Neuronal stem cell (in vitro differentiated cells): ENCODE measurements at regions not wholly inside any gene's neighbourhood (a gene's known extent, or its start where the extent isn't known, plus 50 kb on each side); places are given as distances from the start of the nearest gene placed in this dataset.

Experiments
- DNase-seq: peaks from one replicate; pipeline ENCODE4 v3.0.0-alpha.2; 2013; ENCODE audit warnings: low spot score
- H2AFZ ChIP-seq: one replicate; pipeline ENCODE4 v1.6.1; 2013; ENCODE audit warnings: mild to moderate bottlenecking, low read length, inconsistent platforms
- H2AK5ac ChIP-seq: 2 replicates; pipeline ENCODE4 v1.6.1; 2013; ENCODE audit warnings: low read depth, mild to moderate bottlenecking, inconsistent platforms, low read length, moderate library complexity, mixed read lengths
- H2BK120ac ChIP-seq: 2 replicates; pipeline ENCODE4 v1.6.1; 2013; ENCODE audit warnings: low read depth, mild to moderate bottlenecking, inconsistent platforms, low read length, moderate library complexity, mixed read lengths
- H2BK12ac ChIP-seq: one replicate; pipeline ENCODE4 v1.6.1; 2013; ENCODE audit warnings: low read length, inconsistent platforms
- H2BK15ac ChIP-seq: 2 replicates; pipeline ENCODE4 v1.6.1; 2013; ENCODE audit warnings: mild to moderate bottlenecking, low read length, inconsistent platforms, mixed read lengths
- H2BK5ac ChIP-seq: one replicate; pipeline ENCODE4 v1.6.1; 2013; ENCODE audit warnings: inconsistent platforms, mild to moderate bottlenecking, low read length, moderate library complexity
- H3K14ac ChIP-seq: one replicate; pipeline ENCODE4 v1.6.1; 2013; ENCODE audit warnings: low read length, inconsistent platforms
- H3K18ac ChIP-seq: 2 replicates; pipeline ENCODE4 v1.6.1; 2013; ENCODE audit warnings: low read length, inconsistent platforms
- H3K23ac ChIP-seq: 2 replicates; pipeline ENCODE4 v1.6.1; 2013; ENCODE audit warnings: low read depth, mild to moderate bottlenecking, mixed read lengths, low read length, inconsistent platforms; ENCODE audit not compliant: poor library complexity
- H3K27ac ChIP-seq: replicated peaks from 3 replicates; pipeline ENCODE4 v1.5.1; 2013; ENCODE audit warnings: low read length, inconsistent platforms
- H3K27me3 ChIP-seq, 3 experiments: 2 replicates each; pipeline ENCODE4 v1.6.1; 2013; ENCODE audit warnings: low read length in 3 of 3, mild to moderate bottlenecking in 2 of 3, inconsistent platforms in 1 of 3, low read depth in 1 of 3, mixed read lengths in 1 of 3, moderate library complexity in 1 of 3; ENCODE audit not compliant: control insufficient read depth in 3 of 3, insufficient read depth in 3 of 3
- H3K36me3 ChIP-seq, 2 donors: replicated peaks in 1 of 2; 2 replicates each; pipeline ENCODE4 v1.6.1; 2013; ENCODE audit warnings: low read length in 2 of 2; ENCODE audit not compliant: control insufficient read depth in 2 of 2, insufficient read depth in 2 of 2
- H3K4ac ChIP-seq: 2 replicates; pipeline ENCODE4 v1.6.1; 2013; ENCODE audit warnings: inconsistent platforms, mild to moderate bottlenecking, low read length, moderate library complexity
- H3K4me1 ChIP-seq, 2 donors: 1 replicate in 1 of 2; 2 replicates in 1 of 2; pipeline ENCODE4 v1.6.1; 2013; ENCODE audit warnings: low read length in 2 of 2, low read depth in 1 of 2; ENCODE audit not compliant: control insufficient read depth in 2 of 2, insufficient read depth in 1 of 2
- H3K4me2 ChIP-seq: one replicate; pipeline ENCODE4 v1.6.1; 2013; ENCODE audit warnings: mild to moderate bottlenecking, low read length, inconsistent platforms; ENCODE audit not compliant: insufficient read depth, poor library complexity, severe bottlenecking
- H3K4me3 ChIP-seq, 2 donors: 2 replicates each; pipeline ENCODE4 v1.5.1; 2013; ENCODE audit warnings: low read length in 2 of 2, mild to moderate bottlenecking in 2 of 2, inconsistent platforms in 1 of 2, moderate library complexity in 1 of 2
- H3K79me1 ChIP-seq: one replicate; pipeline ENCODE4 v1.6.1; 2013; ENCODE audit warnings: low read depth, mild to moderate bottlenecking, inconsistent platforms, low read length, moderate library complexity
- H3K9ac ChIP-seq: one replicate; pipeline ENCODE4 v1.6.1; 2013; ENCODE audit warnings: mild to moderate bottlenecking, low read depth, low read length, inconsistent platforms; ENCODE audit not compliant: poor library complexity
- H3K9me3 ChIP-seq, 2 donors: replicated peaks in 1 of 2; 2 replicates each; pipeline versions ENCODE3 to v1.6.1; 2013; ENCODE audit warnings: low read length in 2 of 2, mild to moderate bottlenecking in 2 of 2, inconsistent platforms in 1 of 2, low read depth in 1 of 2, mixed read lengths in 1 of 2, moderate library complexity in 1 of 2; ENCODE audit not compliant: control insufficient read depth in 2 of 2, insufficient read depth in 1 of 2
- H4K8ac ChIP-seq: one replicate; pipeline ENCODE4 v1.6.1; 2013; ENCODE audit warnings: low read depth, mild to moderate bottlenecking, inconsistent platforms, low read length, moderate library complexity
- H4K91ac ChIP-seq: one replicate; pipeline ENCODE4 v1.6.1; 2013; ENCODE audit warnings: low read length, low read depth, mild to moderate bottlenecking, inconsistent platforms; ENCODE audit not compliant: poor library complexity
- WGBS, 2 donors: extraction: QIAGEN DNeasy Blood & Tissue Kit; methylation state at CpG; one replicate each; pipeline ENCODE4 v1.1.7; 2013; ENCODE audit warnings: missing lambda C conversion rate in 2 of 2, mixed read lengths in 1 of 2; ENCODE audit not compliant: insufficient read length in 2 of 2, insufficient replicate concordance in 1 of 2; ENCODE audit errors: extremely low coverage in 2 of 2; 5-methylcytosine and 5-hydroxymethylcytosine counted together

DNA sequence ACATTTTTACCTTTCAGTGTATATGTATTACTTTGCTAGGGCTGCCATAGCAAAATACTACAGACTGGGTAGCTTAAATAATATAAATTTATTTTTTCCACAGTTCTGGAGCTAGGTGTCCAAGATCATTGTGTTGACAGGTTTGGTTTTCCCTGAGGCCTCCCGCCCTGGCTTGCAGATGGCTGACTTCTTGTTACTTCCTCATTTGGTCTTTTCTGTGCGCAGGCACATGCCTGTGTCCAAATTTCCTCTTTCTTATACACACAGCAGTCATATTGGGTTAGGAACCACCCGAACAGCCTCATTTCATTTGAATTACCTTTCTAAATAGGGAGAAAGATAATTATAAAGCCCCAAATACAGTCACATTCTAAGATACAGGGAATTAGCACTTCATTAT is 521.6 kb upstream of the SORCS1 start:
- Histone ChIP-seq H2AK5ac (no peak overlapping the region), H3K4me2 (no peak overlapping the region), H3K27ac (no peak overlapping the region), H3K18ac (no peak overlapping the region), H3K14ac (no peak overlapping the region), H3K79me1 (no peaks in the 10 kb centered on the region), H2AFZ (no peak overlapping the region), H3K36me3 (no peaks in the 10 kb centered on the region), H3K4ac (no peak overlapping the region), H4K8ac (no peak overlapping the region), H3K23ac (no peak overlapping the region), H3K4me3 (no peak overlapping the region), H3K27me3 (no peaks in the 10 kb centered on the region), H3K4me1 (no peaks in the 10 kb centered on the region), H2BK12ac (no peak overlapping the region), H3K9me3 (no peaks in the 10 kb centered on the region), H2BK15ac (no peak overlapping the region), H4K91ac (no peak overlapping the region), H2BK120ac (no peak overlapping the region), H3K9ac (no peak overlapping the region), H2BK5ac (no peak overlapping the region)
- DNase-seq: no peak
- WGBS, 2 donors: no CpG with 5 or more reads among the region's 3 CpGs

DNA sequence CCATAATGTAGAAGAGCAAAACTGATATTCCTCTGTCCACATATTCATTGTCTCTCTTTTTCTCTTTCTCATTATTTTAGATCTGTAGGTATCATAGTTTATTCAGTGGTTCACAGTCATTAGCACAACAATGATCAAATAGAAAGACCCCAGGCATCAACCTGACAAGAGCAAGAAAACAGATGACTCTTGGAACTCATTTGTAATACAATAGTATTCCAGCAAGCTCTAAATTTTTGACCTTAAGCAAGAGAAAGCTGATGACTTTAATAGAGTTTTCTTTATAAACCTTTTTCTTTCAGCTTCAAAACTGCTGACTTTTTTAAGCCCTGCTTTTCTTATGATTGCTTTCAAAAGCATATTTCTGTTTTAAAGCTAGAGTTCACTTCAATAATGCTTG is 507.5 kb upstream of the SORCS1 start:
- Histone ChIP-seq H3K27me3 (no peaks in the 10 kb centered on the region), H4K91ac (no peak overlapping the region)
- no peak for DNase-seq

GRCh38 chr10:107666214-107666613 is 501.7 kb upstream of the SORCS1 start:
- Histone ChIP-seq H2AK5ac (no peak overlapping the region), H3K4me3 (no peak overlapping the region), H2AFZ (no peak overlapping the region), H3K18ac (no peak overlapping the region), H3K79me1 (no peaks in the 10 kb centered on the region), H2BK120ac (no peak overlapping the region), H4K8ac (no peak overlapping the region), H3K9ac (no peak overlapping the region), H3K4me1 (no peaks in the 10 kb centered on the region), H3K27ac (no peak overlapping the region), H3K36me3 (no peaks in the 10 kb centered on the region), H3K14ac (no peak overlapping the region), H3K4ac (no peak overlapping the region), H3K27me3 (no peaks in the 10 kb centered on the region), H3K9me3 (peaks cover 0 to 1% of the 10 kb centered on the region in 2 donors), H4K91ac (no peak overlapping the region), H3K4me2 (no peak overlapping the region), H2BK15ac (no peak overlapping the region), H2BK12ac (no peak overlapping the region), H2BK5ac (no peak overlapping the region), H3K23ac (no peak overlapping the region)
- no CpG with 5 or more reads among the region's 5 CpGs for WGBS, 2 donors
- DNase-seq: no peak

More for the DNA sequence above, 507.5 kb upstream of the SORCS1 start:
- no peak overlapping the region for H2AK5ac ChIP-seq
- H2BK120ac ChIP-seq: no peak overlapping the region
- no peak overlapping the region for H3K4me3 ChIP-seq
- no peak overlapping the region for H3K9ac ChIP-seq
- no peaks in the 10 kb centered on the region for H3K36me3 ChIP-seq
- H3K14ac ChIP-seq: no peak overlapping the region
- no peaks in the 10 kb centered on the region for H3K79me1 ChIP-seq
- H3K23ac ChIP-seq: no peak overlapping the region
- H3K4me2 ChIP-seq: no peak overlapping the region
- peaks cover 4 to 5% of the 10 kb centered on the region in 2 donors for H3K4me1 ChIP-seq
- H3K27ac ChIP-seq: no peak overlapping the region
- no peak overlapping the region for H2AFZ ChIP-seq
- no peak overlapping the region for H3K18ac ChIP-seq
- no peak overlapping the region for H2BK12ac ChIP-seq
- H4K8ac ChIP-seq: no peak overlapping the region
- no peak overlapping the region for H3K4ac ChIP-seq
- H2BK5ac ChIP-seq: no peak overlapping the region
- no peaks in the 10 kb centered on the region for H3K9me3 ChIP-seq
- no peak overlapping the region for H2BK15ac ChIP-seq

DNA sequence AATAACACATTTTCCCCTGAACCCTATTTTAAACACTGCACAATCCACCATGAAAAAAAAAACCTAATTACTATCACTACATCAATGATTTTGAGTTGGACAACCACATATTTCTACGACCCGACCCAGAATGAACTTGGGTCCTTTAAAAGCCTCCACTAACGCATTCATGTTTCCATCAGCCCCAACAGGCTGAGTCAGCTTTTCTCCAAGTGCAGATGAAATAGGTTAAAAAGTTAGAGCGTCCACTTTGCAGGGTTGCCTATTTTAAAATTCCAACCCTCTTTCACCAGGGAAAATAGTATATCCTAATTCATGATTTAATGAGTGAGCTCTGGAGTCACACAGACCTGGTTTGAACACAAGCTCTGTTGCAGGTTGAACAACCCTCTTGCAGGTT is 501.0 kb upstream of the SORCS1 start:
- Histone ChIP-seq H2BK120ac (no peak overlapping the region), H3K9ac (no peak overlapping the region), H2AFZ (no peak overlapping the region), H3K4me3 (no peak overlapping the region), H2BK15ac (no peak overlapping the region), H3K4me2 (no peak overlapping the region), H3K27ac (no peak overlapping the region), H4K91ac (no peak overlapping the region), H3K23ac (no peak overlapping the region), H3K9me3 (peaks cover 0 to 1% of the 10 kb centered on the region in 2 donors), H3K18ac (no peak overlapping the region), H2AK5ac (no peak overlapping the region), H2BK12ac (no peak overlapping the region), H2BK5ac (no peak overlapping the region), H3K4me1 (no peaks in the 10 kb centered on the region), H4K8ac (no peak overlapping the region), H3K4ac (no peak overlapping the region), H3K36me3 (no peaks in the 10 kb centered on the region), H3K79me1 (no peaks in the 10 kb centered on the region), H3K27me3 (no peaks in the 10 kb centered on the region), H3K14ac (no peak overlapping the region)
- no CpG with 5 or more reads among the region's 4 CpGs for WGBS, 2 donors
- no peak for DNase-seq
